GM12878 (cell line): ENCODE measurements at regions not wholly inside any gene's neighbourhood (a gene's known extent, or its start where the extent isn't known, plus 50 kb on each side); places are given as distances from the start of the nearest gene placed in this dataset.

Experiments
- ATAC-seq: fragments of 200-7000 bp; cut with Tn5 transposase; 3 replicates; pipeline ENCODE4 v1.9.1; 2020; ENCODE audit warnings: mild to moderate bottlenecking, moderate library complexity
- BruUV-seq: library from RNA; stranded (reverse); fragments of 400-500 nt; replicated peaks from 2 replicates; lab custom pipeline; 2021; lab: Mats Ljungman, UMichigan
- CTCF ChIA-PET: fragments of 300-600 bp; sonication (Branson Sonifier 250); formaldehyde crosslinking; extraction: SDS; loops from one replicate; lab custom pipeline; 2021; ENCODE audit warnings: inconsistent platforms; lab: Yijun Ruan, JAX
- POLR2A ChIA-PET: fragments of 350-600 bp; formaldehyde crosslinking; extraction: SDS; loops from one replicate; lab custom pipeline; 2021; ENCODE audit warnings: inconsistent platforms; lab: Charles Lee
- RAD21 ChIA-PET: fragments of 300-600 bp; sonication (Branson Sonifier 250); formaldehyde crosslinking; loops from one replicate; lab custom pipeline; 2023; ENCODE audit warnings: antibody characterized with exemption; ENCODE audit not compliant: unreplicated experiment; lab: Charles Lee
- SMC1A ChIA-PET: fragments of 300-600 bp; sonication (Branson Sonifier 250); formaldehyde crosslinking; loops from one replicate; lab custom pipeline; 2023; ENCODE audit not compliant: unreplicated experiment, uncharacterized antibody; lab: Charles Lee
- DNase-seq: peaks from one replicate; pipeline ENCODE4 v3.0.0-alpha.2; 2011; ENCODE audit warnings: low read depth, low spot score
- FAIRE-seq: peaks from 3 replicates; lab custom pipeline; 2011; peaks lifted over from hg19 to GRCh38; lab: Jason Lieb, UNC
- H2AFZ ChIP-seq: 2 replicates; pipeline ENCODE4 v1.6.0; 2011; ENCODE audit warnings: low read depth, low read length, control low read depth; ENCODE audit not compliant: control insufficient read depth
- H3K27ac ChIP-seq: 2 replicates; pipeline ENCODE4 v1.5.1; 2011; ENCODE audit warnings: control low read depth; ENCODE audit not compliant: control insufficient read depth, insufficient read depth
- H3K27me3 ChIP-seq, 2 experiments: replicated peaks in 1 of 2; 2 replicates each; pipeline versions ENCODE4 v1.6.0 to v1.6.1; 2011; ENCODE audit warnings: low read length in 1 of 2; ENCODE audit not compliant: control insufficient read depth in 2 of 2, insufficient read depth in 2 of 2
- H3K36me3 ChIP-seq, 2 experiments: 2 replicates each; pipeline ENCODE4 v1.5.1; 2011; ENCODE audit warnings: low read length in 1 of 2; ENCODE audit not compliant: control insufficient read depth in 2 of 2, insufficient read depth in 2 of 2
- H3K4me1 ChIP-seq: 2 replicates; pipeline ENCODE4 v1.6.1; 2011; ENCODE audit warnings: mild to moderate bottlenecking, low read length, moderate library complexity, mixed read lengths; ENCODE audit not compliant: control insufficient read depth, insufficient read depth
- H3K4me2 ChIP-seq: 2 replicates; pipeline ENCODE4 v1.6.0; 2011; ENCODE audit warnings: control low read depth; ENCODE audit not compliant: control insufficient read depth, insufficient read depth
- H3K4me3 ChIP-seq: fragments of 200-600 bp; sonication (generic); 2 replicates; pipeline ENCODE4 v1.5.1; 2016
- H3K79me2 ChIP-seq: 2 replicates; pipeline ENCODE4 v1.6.0; 2011; ENCODE audit warnings: low read length; ENCODE audit not compliant: control insufficient read depth, insufficient read depth
- H3K9ac ChIP-seq: 2 replicates; pipeline ENCODE4 v1.8.0; 2011; ENCODE audit warnings: low read length, control low read depth, mixed read lengths; ENCODE audit not compliant: control insufficient read depth, insufficient read depth
- H3K9me3 ChIP-seq: replicated peaks from 3 replicates; pipeline ENCODE4 v1.5.1; 2011; ENCODE audit warnings: mild to moderate bottlenecking, low read length; ENCODE audit not compliant: control insufficient read depth, insufficient read depth
- H4K20me1 ChIP-seq: 2 replicates; pipeline ENCODE4 v1.6.0; 2011; ENCODE audit not compliant: control insufficient read depth, insufficient read depth
- CBFB ChIP-seq: IDR thresholded peaks from 2 replicates; pipeline ENCODE4 v1.6.1; 2016; ENCODE audit warnings: antibody characterized with exemption, low read depth
- E2F4 ChIP-seq: IDR thresholded peaks from 2 replicates; pipeline ENCODE4 v1.6.1; 2012; ENCODE audit warnings: low read depth, low read length, improper control_type of control experiment
- ELK1 ChIP-seq: IDR thresholded peaks from 2 replicates; pipeline ENCODE4 v1.6.1; 2012; ENCODE audit warnings: low read depth, low read length, improper control_type of control experiment
- FOS ChIP-seq: IDR thresholded peaks from 3 replicates; pipeline ENCODE4 v1.6.1; 2011; ENCODE audit warnings: borderline replicate concordance; ENCODE audit not compliant: insufficient read length; ENCODE audit errors: extremely low read depth
- HCFC1 ChIP-seq: fragments of 150-350 bp; IDR thresholded peaks from 2 replicates; pipeline ENCODE4 v1.6.1; 2014; ENCODE audit warnings: low read length
- KAT2A ChIP-seq: conservative IDR thresholded peaks from 2 replicates; pipeline ENCODE4 v1.6.1; 2011; ENCODE audit warnings: low read depth, low read length; ENCODE audit not compliant: control insufficient read depth
- MAX ChIP-seq: IDR thresholded peaks from 2 replicates; pipeline ENCODE4 v1.6.1; 2012; ENCODE audit warnings: low read depth, low read length, improper control_type of control experiment
- SMARCA5 ChIP-seq: fragments of 450-650 bp; IDR thresholded peaks from 2 replicates; pipeline ENCODE4 v1.6.1; 2017; ENCODE audit warnings: mild to moderate bottlenecking
- ZNF274 ChIP-seq: IDR thresholded peaks from one replicate; pipeline ENCODE4 v1.8.0; 2011; ENCODE audit not compliant: insufficient read length, insufficient read depth
- ZNF592 ChIP-seq: fragments of 450-650 bp; IDR thresholded peaks from 2 replicates; pipeline ENCODE4 v1.6.1; 2017; ENCODE audit warnings: mild to moderate bottlenecking, moderate library complexity
- ZZZ3 ChIP-seq: IDR thresholded peaks from 2 replicates; pipeline ENCODE4 v1.6.1; 2011; ENCODE audit warnings: low read depth; ENCODE audit not compliant: control insufficient read depth, insufficient read length
- whole genome bisulfite sequencing: methylation state at CpG from one replicate; pipeline ENCODE4 v1.1.6; 2016; ENCODE audit warnings: low lambda C conversion rate; ENCODE audit not compliant: insufficient replicate concordance, insufficient coverage; ENCODE audit errors: missing lambda C conversion rate; 5-methylcytosine and 5-hydroxymethylcytosine counted together
- in situ Hi-C: fragments of 300-500 bp; cut with MboI; formaldehyde crosslinking; loops from 9 replicates; pipeline ENCODE4 v1.14.3; 2018; ENCODE audit warnings: mixed read lengths
- intact Hi-C: fragments of 100-400 bp; cut with micrococcal nuclease; formaldehyde crosslinking; loops from one replicate; pipeline ENCODE4 v1.14.2; 2022; ENCODE audit not compliant: unreplicated experiment

GRCh38 chr5:173670130-173670651 is 53.7 kb upstream of the BOD1 start:
- no peaks in the 10 kb centered on the region for H3K36me3 ChIP-seq
- H3K4me3 ChIP-seq: no peak overlapping the region
- no peak overlapping the region for H3K4me2 ChIP-seq
- no TSS peak for BruUV-seq
- no peaks in the 10 kb centered on the region for H3K4me1 ChIP-seq
- RAD21 ChIA-PET: no interaction called here
- no peak overlapping the region for H3K27ac ChIP-seq
- H3K9ac ChIP-seq: no peak overlapping the region
- FAIRE-seq (no peak), ATAC-seq (no peak), DNase-seq (no peak)
- H3K79me2 ChIP-seq: no peaks in the 10 kb centered on the region
- in situ Hi-C loops (no loop called here), intact Hi-C loops (no loop called here)
- CTCF ChIA-PET: interaction anchor here (0.7 to 1.1 kb wide), 6 partner anchors 10 to 261 kb away, joined by 3 to 4 read pairs (median 3); no protein-coding TSS in a partner anchor
- H3K9me3 ChIP-seq: no peaks in the 10 kb centered on the region; the same call in 2 of the 3 replicates
- H3K27me3 ChIP-seq: no peaks in the 10 kb centered on the region
- no peaks in the 10 kb centered on the region for H4K20me1 ChIP-seq
- no peak overlapping the region for H2AFZ ChIP-seq
- 35% methylated on average over 3 of the region's 3 CpGs for WGBS
- SMC1A ChIA-PET: interaction anchor here (0.9 to 1.8 kb wide), 6 partner anchors 10 to 117 kb away, joined by 3 to 8 read pairs (median 4); no protein-coding TSS in a partner anchor
- TF ChIP-seq SMARCA5 (no peak), KAT2A (no peak), MAX (no peak), E2F4 (no peak), ZZZ3 (no peak), CBFB (no peak), ELK1 (no peak), ZNF274 (no peak), ZNF592 (no peak), FOS (no peak), HCFC1 (no peak)
- POLR2A ChIA-PET: interaction anchor here (0.6 to 1.0 kb wide), 2 partner anchors 10 to 48 kb away, joined by 3 to 4 read pairs; no protein-coding TSS in a partner anchor
